H9 (cell line): ENCODE measurements at regions not wholly inside any gene's neighbourhood (a gene's known extent, or its start where the extent isn't known, plus 50 kb on each side); places are given as distances from the start of the nearest gene placed in this dataset.

ENCODE experiments used
- DNase-seq: peaks from one replicate; pipeline ENCODE4 v3.0.0-alpha.2; 2017
- H2AFZ ChIP-seq: one replicate; pipeline ENCODE4 v1.6.1; 2013; ENCODE audit warnings: mild to moderate bottlenecking, low read length, control low read depth, moderate library complexity
- H2AK5ac ChIP-seq: 2 replicates; pipeline ENCODE4 v1.6.1; 2013; ENCODE audit warnings: low read length, control low read depth, mixed read lengths; ENCODE audit not compliant: insufficient read length
- H2BK120ac ChIP-seq: one replicate; pipeline ENCODE4 v1.6.1; 2013; ENCODE audit warnings: low read depth, mild to moderate bottlenecking, low read length, control low read depth, inconsistent platforms; ENCODE audit not compliant: poor library complexity, severe bottlenecking
- H2BK12ac ChIP-seq: 2 replicates; pipeline ENCODE4 v1.6.1; 2013; ENCODE audit warnings: low read length, control low read depth, mixed read lengths, low read depth; ENCODE audit not compliant: insufficient read length
- H2BK15ac ChIP-seq: 2 replicates; pipeline ENCODE4 v1.6.1; 2013; ENCODE audit warnings: low read depth, low read length, control low read depth
- H2BK20ac ChIP-seq: one replicate; pipeline ENCODE4 v1.6.1; 2013; ENCODE audit warnings: low read depth, mild to moderate bottlenecking, low read length, control low read depth, inconsistent platforms; ENCODE audit not compliant: poor library complexity, severe bottlenecking
- H2BK5ac ChIP-seq: 2 replicates; pipeline ENCODE4 v1.6.1; 2013; ENCODE audit warnings: low read length, control low read depth, mixed read lengths; ENCODE audit not compliant: insufficient read length
- H3K14ac ChIP-seq: 2 replicates; pipeline ENCODE4 v1.6.1; 2013; ENCODE audit warnings: low read length, control low read depth; ENCODE audit not compliant: insufficient read depth
- H3K18ac ChIP-seq: 2 replicates; pipeline ENCODE4 v1.6.1; 2013; ENCODE audit warnings: low read depth, mild to moderate bottlenecking, mixed read lengths, low read length, control low read depth; ENCODE audit not compliant: insufficient read length
- H3K23ac ChIP-seq: 2 replicates; pipeline ENCODE4 v1.6.1; 2013; ENCODE audit warnings: low read length, control low read depth, mixed read lengths, low read depth; ENCODE audit not compliant: insufficient read length
- H3K23me2 ChIP-seq: 2 replicates; pipeline ENCODE4 v1.6.1; 2013; ENCODE audit warnings: low read depth, mild to moderate bottlenecking, mixed read lengths, low read length, control low read depth; ENCODE audit not compliant: insufficient read length, poor library complexity, severe bottlenecking
- H3K27ac ChIP-seq: 2 replicates; pipeline ENCODE4 v1.5.1; 2013; ENCODE audit warnings: low read length, control low read depth, mixed read lengths, low read depth; ENCODE audit not compliant: insufficient read length
- H3K27me3 ChIP-seq: 2 replicates; pipeline ENCODE4 v1.6.1; 2013; ENCODE audit warnings: low read length, control low read depth, inconsistent platforms; ENCODE audit not compliant: insufficient read depth
- H3K4ac ChIP-seq: 2 replicates; pipeline ENCODE4 v1.6.1; 2013; ENCODE audit warnings: low read depth, mild to moderate bottlenecking, control low read depth, inconsistent platforms, low read length, moderate library complexity
- H3K4me1 ChIP-seq: 2 replicates; pipeline ENCODE4 v1.6.1; 2013; ENCODE audit warnings: low read length, control low read depth, inconsistent platforms; ENCODE audit not compliant: insufficient read depth
- H3K4me2 ChIP-seq: 2 replicates; pipeline ENCODE4 v1.6.1; 2013; ENCODE audit warnings: low read length, control low read depth, mixed read lengths; ENCODE audit not compliant: insufficient read length, insufficient read depth
- H3K56ac ChIP-seq: 2 replicates; pipeline ENCODE4 v1.6.1; 2013; ENCODE audit warnings: low read depth, mild to moderate bottlenecking, mixed read lengths, low read length, control low read depth; ENCODE audit not compliant: insufficient read length
- H3K79me1 ChIP-seq: 2 replicates; pipeline ENCODE4 v1.6.1; 2013; ENCODE audit warnings: low read depth, mild to moderate bottlenecking, moderate library complexity, low read length, control low read depth, inconsistent platforms; ENCODE audit not compliant: insufficient read depth, poor library complexity, severe bottlenecking
- H3K79me2 ChIP-seq: 2 replicates; pipeline ENCODE4 v1.6.1; 2013; ENCODE audit warnings: low read length, control low read depth, inconsistent platforms; ENCODE audit not compliant: insufficient read depth
- H3K9ac ChIP-seq: 2 replicates; pipeline ENCODE4 v1.6.1; 2013; ENCODE audit warnings: low read length, control low read depth, mixed read lengths; ENCODE audit not compliant: insufficient read length; ENCODE audit errors: extremely low read depth
- H3K9me3 ChIP-seq: one replicate; pipeline ENCODE4 v1.6.1; 2013; ENCODE audit warnings: low read depth, low read length, inconsistent platforms; ENCODE audit not compliant: control insufficient read depth
- H3T11ph ChIP-seq: one replicate; pipeline ENCODE4 v1.6.1; 2013; ENCODE audit warnings: mild to moderate bottlenecking, low read length, control low read depth, inconsistent platforms
- H4K20me1 ChIP-seq: one replicate; pipeline ENCODE4 v1.6.1; 2013; ENCODE audit not compliant: control insufficient read depth, insufficient read length, insufficient read depth
- H4K5ac ChIP-seq: 2 replicates; pipeline ENCODE4 v1.6.1; 2013; ENCODE audit warnings: low read depth, mild to moderate bottlenecking, mixed read lengths, low read length, control low read depth; ENCODE audit not compliant: insufficient read length
- H4K8ac ChIP-seq: replicated peaks from 2 replicates; pipeline ENCODE4 v1.6.1; 2013; ENCODE audit warnings: low read length, control low read depth, mixed read lengths, low read depth; ENCODE audit not compliant: insufficient read length
- H4K91ac ChIP-seq: 2 replicates; pipeline ENCODE4 v1.6.1; 2013; ENCODE audit warnings: low read depth, mild to moderate bottlenecking, moderate library complexity, mixed read lengths, low read length, control low read depth; ENCODE audit not compliant: insufficient read length
- H3K27ac Mint-ChIP-seq, 3 experiments: 2 replicates in 2 of 3; 3 replicates in 1 of 3; pipeline ENCODE4 v1.8.0; 2020 to 2021; ENCODE audit warnings: mixed read lengths in 3 of 3, mild to moderate bottlenecking in 1 of 3, moderate library complexity in 1 of 3
- H3K27me3 Mint-ChIP-seq: 2 replicates; pipeline ENCODE4 v1.8.0; 2021; ENCODE audit warnings: low read depth, mild to moderate bottlenecking, moderate library complexity, mixed read lengths
- H3K36me3 Mint-ChIP-seq, 3 experiments: 2 replicates in 2 of 3; 3 replicates in 1 of 3; pipeline ENCODE4 v1.8.0; 2020 to 2021; ENCODE audit warnings: low read depth in 3 of 3, mixed read lengths in 3 of 3; ENCODE audit not compliant: insufficient read depth in 1 of 3
- H3K4me1 Mint-ChIP-seq, 2 experiments: 2 replicates each; pipeline ENCODE4 v1.8.0; 2020; ENCODE audit warnings: mixed read lengths in 2 of 2
- H3K4me3 Mint-ChIP-seq, 2 experiments: 2 replicates in 1 of 2; 3 replicates in 1 of 2; pipeline ENCODE4 v1.8.0; 2020 to 2021; ENCODE audit warnings: mild to moderate bottlenecking in 2 of 2, mixed read lengths in 2 of 2, moderate library complexity in 1 of 2
- H3K9me3 Mint-ChIP-seq, 2 experiments: 2 replicates in 1 of 2; 3 replicates in 1 of 2; pipeline ENCODE4 v1.8.0; 2020; ENCODE audit warnings: mild to moderate bottlenecking in 2 of 2, mixed read lengths in 2 of 2, moderate library complexity in 1 of 2
- WGBS: extraction: QIAGEN DNeasy Blood & Tissue Kit; methylation state at CpG from one replicate; pipeline ENCODE4 v1.1.7; 2013; ENCODE audit warnings: missing lambda C conversion rate, low lambda C conversion rate, mixed read lengths; ENCODE audit not compliant: insufficient read length; ENCODE audit errors: extremely low coverage; 5-methylcytosine and 5-hydroxymethylcytosine counted together
- TF ChIP-seq, protein P1 (sequence below): fragments of 200-600 bp; sonication (generic); conservative IDR thresholded peaks from 3 replicates; pipeline ENCODE4 v1.8.0; 2021; ENCODE audit warnings: antibody characterized with exemption, mild to moderate bottlenecking

DNA sequence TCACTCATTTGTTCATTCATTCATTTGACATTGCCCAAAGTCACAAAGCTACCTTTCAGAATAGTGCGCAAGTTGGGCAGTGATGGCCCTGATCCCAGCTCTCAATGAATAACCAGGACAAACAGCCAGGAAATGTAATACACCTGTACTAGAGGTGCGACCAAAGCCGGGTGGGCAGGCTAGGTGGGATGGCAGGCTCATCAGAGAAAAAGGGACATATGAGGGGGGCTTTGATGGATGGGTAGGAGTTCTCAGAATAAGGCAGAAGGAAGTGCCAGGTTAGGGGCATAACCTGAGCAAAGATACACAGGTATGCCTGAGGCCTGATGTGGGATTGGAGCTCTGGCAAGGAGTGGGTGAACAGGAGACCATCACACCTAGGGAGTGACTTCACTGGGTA lies 53.4 kb upstream of the SMAD6 start:
- no peak for DNase-seq
- no peak overlapping the region for H4K5ac ChIP-seq
- H3T11ph ChIP-seq, result no peak overlapping the region
- H4K20me1 ChIP-seq, result no peaks in the 10 kb centered on the region
- Mint-ChIP-seq H3K27me3 (peaks cover 9% of the 10 kb centered on the region), H3K27ac (no peak overlapping the region; a peak in 1 of 7 replicates), H3K9me3 (no peaks in the 10 kb centered on the region), H3K4me1 (peaks cover 24 to 44% of the 10 kb centered on the region in 2 experiments), H3K36me3 (no peaks in the 10 kb centered on the region), H3K4me3 (no peak overlapping the region)
- no peaks in the 10 kb centered on the region for H3K79me1 ChIP-seq
- H3K23ac ChIP-seq, result no peak overlapping the region
- no peak overlapping the region for H2BK20ac ChIP-seq
- no peak overlapping the region for H3K27ac ChIP-seq
- TF ChIP-seq, protein P1, sequence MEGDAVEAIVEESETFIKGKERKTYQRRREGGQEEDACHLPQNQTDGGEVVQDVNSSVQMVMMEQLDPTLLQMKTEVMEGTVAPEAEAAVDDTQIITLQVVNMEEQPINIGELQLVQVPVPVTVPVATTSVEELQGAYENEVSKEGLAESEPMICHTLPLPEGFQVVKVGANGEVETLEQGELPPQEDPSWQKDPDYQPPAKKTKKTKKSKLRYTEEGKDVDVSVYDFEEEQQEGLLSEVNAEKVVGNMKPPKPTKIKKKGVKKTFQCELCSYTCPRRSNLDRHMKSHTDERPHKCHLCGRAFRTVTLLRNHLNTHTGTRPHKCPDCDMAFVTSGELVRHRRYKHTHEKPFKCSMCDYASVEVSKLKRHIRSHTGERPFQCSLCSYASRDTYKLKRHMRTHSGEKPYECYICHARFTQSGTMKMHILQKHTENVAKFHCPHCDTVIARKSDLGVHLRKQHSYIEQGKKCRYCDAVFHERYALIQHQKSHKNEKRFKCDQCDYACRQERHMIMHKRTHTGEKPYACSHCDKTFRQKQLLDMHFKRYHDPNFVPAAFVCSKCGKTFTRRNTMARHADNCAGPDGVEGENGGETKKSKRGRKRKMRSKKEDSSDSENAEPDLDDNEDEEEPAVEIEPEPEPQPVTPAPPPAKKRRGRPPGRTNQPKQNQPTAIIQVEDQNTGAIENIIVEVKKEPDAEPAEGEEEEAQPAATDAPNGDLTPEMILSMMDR, result no peak
- no peaks in the 10 kb centered on the region for H3K79me2 ChIP-seq
- H3K9ac ChIP-seq, result no peak overlapping the region
- H3K14ac ChIP-seq, result no peak overlapping the region
- H2AFZ ChIP-seq, result no peak overlapping the region
- no peaks in the 10 kb centered on the region for H3K9me3 ChIP-seq
- H3K18ac ChIP-seq, result no peak overlapping the region
- H4K91ac ChIP-seq, result no peak overlapping the region
- no peak overlapping the region for H2BK12ac ChIP-seq
- no peaks in the 10 kb centered on the region for H3K23me2 ChIP-seq
- no peaks in the 10 kb centered on the region for H3K27me3 ChIP-seq
- no peak overlapping the region for H4K8ac ChIP-seq
- H3K56ac ChIP-seq, result no peak overlapping the region
- no peak overlapping the region for H2BK120ac ChIP-seq
- H2BK15ac ChIP-seq, result no peak overlapping the region
- no peak overlapping the region for H3K4me2 ChIP-seq
- no peaks in the 10 kb centered on the region for H3K4me1 ChIP-seq
- WGBS, result no CpG with 5 or more reads among the region's 3 CpGs
- no peak overlapping the region for H3K4ac ChIP-seq
- no peak overlapping the region for H2BK5ac ChIP-seq
- no peak overlapping the region for H2AK5ac ChIP-seq
